ENCODE measurements at regions not wholly inside any gene's neighbourhood (a gene's known extent, or its start where the extent isn't known, plus 50 kb on each side); places are given as distances from the start of the nearest gene placed in this dataset.

DNA sequence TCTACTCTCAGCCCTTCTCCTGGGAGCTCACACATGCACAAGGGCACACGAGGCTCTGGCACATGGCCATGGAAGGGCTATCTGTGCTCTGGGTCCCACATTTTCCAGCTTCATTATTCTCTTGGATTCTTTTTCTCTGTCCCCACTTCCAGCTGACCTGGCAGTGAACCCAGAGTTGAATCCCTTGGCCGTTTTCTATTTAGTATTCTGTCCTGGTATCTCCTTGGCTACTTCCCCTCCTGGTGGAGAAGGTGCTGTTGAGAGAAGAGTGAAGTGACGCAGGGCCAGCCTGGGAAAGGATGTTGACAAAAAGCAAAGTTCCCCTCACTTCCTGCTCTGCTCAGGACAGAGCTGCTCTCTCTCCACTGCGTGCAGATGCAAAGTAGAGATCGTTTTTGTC lies 303.1 kb downstream of the IRS2 start:
- H3K4me1 ChIP-seq (ENCODE audit: control insufficient read depth, insufficient read depth, low read length) = no peaks in the 10 kb centered on the region
- CTCF ChIA-PET = no interaction called here
- TF ChIP-seq OSR2 (tag by site-specific recombination; IDR thresholded peaks at IDR 0.05) = no peak
- no peak for TF ChIP-seq ZBTB10 (tag by site-specific recombination; IDR thresholded peaks at IDR 0.05)
- TF ChIP-seq ZNF645 (tag by site-specific recombination; IDR thresholded peaks at IDR 0.05) = no peak
- no peak for TF ChIP-seq ZNF174 (tag by site-specific recombination; IDR thresholded peaks at IDR 0.05)
- TF ChIP-seq ZNF514 (tag by site-specific recombination; IDR thresholded peaks at IDR 0.05) = no peak
- no peak for TF ChIP-seq ZNF670 (tag by site-specific recombination; IDR thresholded peaks at IDR 0.05; ENCODE audit: low read depth)
- TF ChIP-seq ZNF302 (tag by site-specific recombination; IDR thresholded peaks at IDR 0.05; ENCODE audit: low read depth) = no peak
- no peak for TF ChIP-seq ZNF664 (tag by site-specific recombination; IDR thresholded peaks at IDR 0.05)
- TF ChIP-seq ZBTB17 (tag by site-specific recombination; IDR thresholded peaks at IDR 0.05) = no peak
- TF ChIP-seq, protein P1, sequence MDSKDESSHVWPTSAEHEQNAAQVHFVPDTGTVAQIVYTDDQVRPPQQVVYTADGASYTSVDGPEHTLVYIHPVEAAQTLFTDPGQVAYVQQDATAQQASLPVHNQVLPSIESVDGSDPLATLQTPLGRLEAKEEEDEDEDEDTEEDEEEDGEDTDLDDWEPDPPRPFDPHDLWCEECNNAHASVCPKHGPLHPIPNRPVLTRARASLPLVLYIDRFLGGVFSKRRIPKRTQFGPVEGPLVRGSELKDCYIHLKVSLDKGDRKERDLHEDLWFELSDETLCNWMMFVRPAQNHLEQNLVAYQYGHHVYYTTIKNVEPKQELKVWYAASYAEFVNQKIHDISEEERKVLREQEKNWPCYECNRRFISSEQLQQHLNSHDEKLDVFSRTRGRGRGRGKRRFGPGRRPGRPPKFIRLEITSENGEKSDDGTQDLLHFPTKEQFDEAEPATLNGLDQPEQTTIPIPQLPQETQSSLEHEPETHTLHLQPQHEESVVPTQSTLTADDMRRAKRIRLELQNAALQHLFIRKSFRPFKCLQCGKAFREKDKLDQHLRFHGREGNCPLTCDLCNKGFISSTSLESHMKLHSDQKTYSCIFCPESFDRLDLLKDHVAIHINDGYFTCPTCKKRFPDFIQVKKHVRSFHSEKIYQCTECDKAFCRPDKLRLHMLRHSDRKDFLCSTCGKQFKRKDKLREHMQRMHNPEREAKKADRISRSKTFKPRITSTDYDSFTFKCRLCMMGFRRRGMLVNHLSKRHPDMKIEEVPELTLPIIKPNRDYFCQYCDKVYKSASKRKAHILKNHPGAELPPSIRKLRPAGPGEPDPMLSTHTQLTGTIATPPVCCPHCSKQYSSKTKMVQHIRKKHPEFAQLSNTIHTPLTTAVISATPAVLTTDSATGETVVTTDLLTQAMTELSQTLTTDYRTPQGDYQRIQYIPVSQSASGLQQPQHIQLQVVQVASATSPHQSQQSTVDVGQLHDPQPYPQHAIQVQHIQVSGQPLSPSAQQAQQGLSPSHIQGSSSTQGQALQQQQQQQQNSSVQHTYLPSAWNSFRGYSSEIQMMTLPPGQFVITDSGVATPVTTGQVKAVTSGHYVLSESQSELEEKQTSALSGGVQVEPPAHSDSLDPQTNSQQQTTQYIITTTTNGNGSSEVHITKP (tag by site-specific recombination; IDR thresholded peaks at IDR 0.05) = no peak
- no peak for TF ChIP-seq BCL6B (tag by site-specific recombination; IDR thresholded peaks at IDR 0.05)
- TF ChIP-seq, protein P2, sequence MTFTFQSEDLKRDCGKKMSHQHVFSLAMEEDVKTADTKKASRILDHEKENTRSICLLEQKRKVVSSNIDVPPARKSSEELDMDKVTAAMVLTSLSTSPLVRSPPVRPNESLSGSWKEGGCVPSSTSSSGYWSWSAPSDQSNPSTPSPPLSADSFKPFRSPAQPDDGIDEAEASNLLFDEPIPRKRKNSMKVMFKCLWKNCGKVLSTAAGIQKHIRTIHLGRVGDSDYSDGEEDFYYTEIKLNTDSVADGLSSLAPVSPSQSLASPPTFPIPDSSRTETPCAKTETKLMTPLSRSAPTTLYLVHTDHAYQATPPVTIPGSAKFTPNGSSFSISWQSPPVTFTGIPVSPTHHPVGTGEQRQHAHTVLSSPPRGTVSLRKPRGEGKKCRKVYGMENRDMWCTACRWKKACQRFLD (tag by site-specific recombination; IDR thresholded peaks at IDR 0.05) = no peak
- TF ChIP-seq ZNF561 (tag by site-specific recombination; IDR thresholded peaks at IDR 0.05; ENCODE audit: borderline replicate concordance) = no peak
- TF ChIP-seq ZNF621 (tag by site-specific recombination; IDR thresholded peaks at IDR 0.05) = no peak
- no peak for TF ChIP-seq ZNF654 (tag by site-specific recombination; IDR thresholded peaks at IDR 0.05; ENCODE audit: low read depth)
- TF ChIP-seq ZNF140 (tag by site-specific recombination; IDR thresholded peaks at IDR 0.05) = no peak
- TF ChIP-seq ZNF555 (tag by site-specific recombination; conservative IDR thresholded peaks at IDR 0.05) = no peak
- TF ChIP-seq ZNF707 (tag by site-specific recombination; IDR thresholded peaks at IDR 0.05) = no peak
- H3K27ac ChIP-seq (ENCODE audit: extremely low read depth, low read depth, low read length) = no peak overlapping the region
- H3K36me3 ChIP-seq (ENCODE audit: control insufficient read depth in 2 of 2, insufficient read depth in 1 of 2, low read length in 2 of 2) = no peaks in the 10 kb centered on the region
- H3K9me3 ChIP-seq (ENCODE audit: control insufficient read depth, insufficient read depth, low read depth, low read length) = no peaks in the 10 kb centered on the region
- POLR2A ChIA-PET = no interaction called here
- H3K4me3 ChIP-seq (ENCODE audit: low read depth, low read length) = no peak overlapping the region
